ENCODE measurements at regions not wholly inside any gene's neighbourhood (a gene's known extent, or its start where the extent isn't known, plus 50 kb on each side); places are given as distances from the start of the nearest gene placed in this dataset.

DNA sequence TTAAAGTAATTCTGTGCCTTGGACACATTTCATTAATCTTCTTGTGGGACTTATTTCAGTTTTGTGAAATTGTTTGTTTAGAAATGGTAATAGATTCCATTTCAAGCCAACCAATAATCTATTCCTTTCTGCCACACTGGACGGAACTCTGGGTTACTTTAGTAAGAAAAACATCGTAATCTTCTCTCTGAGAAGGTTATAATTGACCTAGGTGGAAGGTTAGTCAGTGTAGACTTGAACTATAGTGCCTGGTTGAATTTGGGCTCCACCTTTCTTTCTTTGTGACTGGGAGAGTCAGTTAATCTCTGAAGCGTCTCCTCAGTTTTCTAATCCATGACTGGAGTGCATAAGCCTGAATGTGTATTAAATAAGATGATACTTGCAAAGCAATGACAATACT is 89.7 kb upstream of the PRLR start:
- TF ChIP-seq, protein P1, sequence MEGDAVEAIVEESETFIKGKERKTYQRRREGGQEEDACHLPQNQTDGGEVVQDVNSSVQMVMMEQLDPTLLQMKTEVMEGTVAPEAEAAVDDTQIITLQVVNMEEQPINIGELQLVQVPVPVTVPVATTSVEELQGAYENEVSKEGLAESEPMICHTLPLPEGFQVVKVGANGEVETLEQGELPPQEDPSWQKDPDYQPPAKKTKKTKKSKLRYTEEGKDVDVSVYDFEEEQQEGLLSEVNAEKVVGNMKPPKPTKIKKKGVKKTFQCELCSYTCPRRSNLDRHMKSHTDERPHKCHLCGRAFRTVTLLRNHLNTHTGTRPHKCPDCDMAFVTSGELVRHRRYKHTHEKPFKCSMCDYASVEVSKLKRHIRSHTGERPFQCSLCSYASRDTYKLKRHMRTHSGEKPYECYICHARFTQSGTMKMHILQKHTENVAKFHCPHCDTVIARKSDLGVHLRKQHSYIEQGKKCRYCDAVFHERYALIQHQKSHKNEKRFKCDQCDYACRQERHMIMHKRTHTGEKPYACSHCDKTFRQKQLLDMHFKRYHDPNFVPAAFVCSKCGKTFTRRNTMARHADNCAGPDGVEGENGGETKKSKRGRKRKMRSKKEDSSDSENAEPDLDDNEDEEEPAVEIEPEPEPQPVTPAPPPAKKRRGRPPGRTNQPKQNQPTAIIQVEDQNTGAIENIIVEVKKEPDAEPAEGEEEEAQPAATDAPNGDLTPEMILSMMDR (conservative IDR thresholded peaks at IDR 0.05 in 1 of 2, IDR thresholded peaks at IDR 0.05 in 1 of 2; ENCODE audit: low read depth in 1 of 2, low read length in 2 of 2): no peak
- no peak for TF ChIP-seq EZH2 (IDR thresholded peaks at IDR 0.05; ENCODE audit: low read length, missing control alignments)

Data from fibroblast of lung (primary cell).